ENCODE measurements at regions not wholly inside any gene's neighbourhood (a gene's known extent, or its start where the extent isn't known, plus 50 kb on each side); places are given as distances from the start of the nearest gene placed in this dataset.

DNA sequence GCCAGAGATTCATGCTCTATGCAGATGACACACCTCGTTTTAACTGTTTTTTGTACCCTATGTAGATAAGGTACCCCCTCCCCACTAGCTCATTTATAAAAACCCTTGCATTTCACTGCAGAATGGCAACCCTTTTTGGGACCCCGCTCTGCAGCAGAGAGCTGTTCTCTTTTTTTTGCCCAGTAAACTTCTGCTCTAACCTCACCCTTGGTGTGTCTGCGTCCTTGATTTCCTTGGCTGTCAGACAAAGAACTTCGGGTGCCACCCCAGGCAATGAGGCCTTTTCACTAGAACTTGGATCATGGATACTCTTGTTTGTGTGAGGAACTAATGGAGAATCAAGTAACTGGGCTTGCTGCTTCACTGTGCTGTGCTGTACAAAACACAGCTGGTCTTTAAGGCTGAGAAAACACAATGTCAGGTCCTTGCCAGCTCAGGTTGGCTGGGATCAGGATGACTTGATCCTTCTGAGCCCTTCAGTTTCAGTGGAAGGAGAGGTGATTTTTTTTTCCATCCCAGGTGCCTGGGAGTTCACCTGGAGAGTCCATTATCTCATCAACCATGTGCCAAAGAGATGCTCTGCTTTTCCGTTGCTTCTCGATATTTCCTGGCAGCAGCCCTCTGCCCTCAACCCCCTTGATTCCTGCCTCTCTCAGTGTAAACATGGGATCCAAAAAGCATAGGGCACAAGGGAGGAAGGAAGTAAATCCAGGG, 133.2 kb upstream of the FAM20A start:
- DNase-seq (ENCODE audit: low read depth, low spot score) = no peak
- RAD21 ChIA-PET (ENCODE audit: unreplicated experiment) = no interaction called here
- no TSS peak for BruUV-seq (replicated peaks)

More for the DNA sequence above, 133.2 kb upstream of the FAM20A start:
- SMC1A ChIA-PET (ENCODE audit: uncharacterized antibody, unreplicated experiment) = no interaction called here
- Histone ChIP-seq H3K9ac (ENCODE audit: control insufficient read depth, insufficient read depth, low read length) (no peak overlapping the region), H4K20me1 (ENCODE audit: control insufficient read depth, insufficient read depth) (no peaks in the 10 kb centered on the region), H3K4me1 (ENCODE audit: control insufficient read depth, insufficient read depth, low read length) (no peaks in the 10 kb centered on the region), H3K79me2 (ENCODE audit: control insufficient read depth, insufficient read depth, low read length) (no peaks in the 10 kb centered on the region), H2AFZ (ENCODE audit: control insufficient read depth, low read depth, low read length) (no peak overlapping the region), H3K9me3 (replicated peaks; ENCODE audit: control insufficient read depth, insufficient read depth, low read length) (no peaks in the 10 kb centered on the region), H3K27ac (ENCODE audit: control insufficient read depth, insufficient read depth) (no peak overlapping the region), H3K36me3 (ENCODE audit: control insufficient read depth in 2 of 2, insufficient read depth in 2 of 2, low read length in 1 of 2) (no peaks in the 10 kb centered on the region), H3K27me3 (replicated peaks in 1 of 2; ENCODE audit: control insufficient read depth in 2 of 2, insufficient read depth in 2 of 2, low read length in 1 of 2) (no peaks in the 10 kb centered on the region; a peak in 1 of 4 replicates), H3K4me2 (ENCODE audit: control insufficient read depth, insufficient read depth) (no peak overlapping the region), H3K4me3 (no peak overlapping the region)
- POLR2A ChIA-PET = interaction anchor here (0.6 kb wide), 1 partner anchor 672 kb away, joined by 4 read pairs; no protein-coding TSS in a partner anchor
- 39% methylated on average over 6 of the region's 6 CpGs for WGBS (ENCODE audit: insufficient coverage, insufficient replicate concordance, low lambda C conversion rate, missing lambda C conversion rate)
- intact Hi-C loops (cut with micrococcal nuclease; ENCODE audit: unreplicated experiment) (no loop called here), in situ Hi-C loops (cut with MboI) (no loop called here)
- no peak for ATAC-seq
- FAIRE-seq = no peak
- TF ChIP-seq IKZF1 (conservative IDR thresholded peaks at IDR 0.05) = no peak
- TF ChIP-seq MYC (IDR thresholded peaks at IDR 0.05; ENCODE audit: insufficient read depth, insufficient read length, insufficient replicate concordance, low read length, severe bottlenecking) = no peak
- no peak for TF ChIP-seq SMC3 (IDR thresholded peaks at IDR 0.05; ENCODE audit: borderline replicate concordance, low read length)
- TF ChIP-seq RAD51 (IDR thresholded peaks at IDR 0.05) = no peak
- TF ChIP-seq ZBTB40 (IDR thresholded peaks at IDR 0.05; ENCODE audit: borderline replicate concordance) = no peak
- no peak for TF ChIP-seq MTA3 (IDR thresholded peaks at IDR 0.05; ENCODE audit: borderline replicate concordance, low read length)
- no peak for TF ChIP-seq HDAC2 (IDR thresholded peaks at IDR 0.05)
- TF ChIP-seq SREBF2 (IDR thresholded peaks at IDR 0.05; ENCODE audit: low read length) = no peak
- TF ChIP-seq GATAD2B (conservative IDR thresholded peaks at IDR 0.05; ENCODE audit: low read depth) = no peak
- TF ChIP-seq HCFC1 (IDR thresholded peaks at IDR 0.05; ENCODE audit: low read length) = no peak
- TF ChIP-seq PAX5 (IDR thresholded peaks at IDR 0.05; ENCODE audit: borderline replicate concordance, low read depth, low read length) = no peak
- TF ChIP-seq FOXK2 (IDR thresholded peaks at IDR 0.05) = no peak
- TF ChIP-seq ASH2L (IDR thresholded peaks at IDR 0.05; ENCODE audit: borderline replicate concordance, low read depth) = no peak
- no peak for TF ChIP-seq CEBPZ (IDR thresholded peaks at IDR 0.05; ENCODE audit: low read depth, low read length)
- no peak for TF ChIP-seq POLR2AphosphoS5 (IDR thresholded peaks at IDR 0.05; ENCODE audit: low read length)
- no peak for TF ChIP-seq MYB (IDR thresholded peaks at IDR 0.05; ENCODE audit: borderline replicate concordance, low read depth, low read length)
- no peak for TF ChIP-seq SIN3A (IDR thresholded peaks at IDR 0.05; ENCODE audit: low read depth, low read length)
- CTCF ChIA-PET = interaction anchor here (0.8 to 1.2 kb wide), 2 partner anchors 13 to 169 kb away, joined by 3 to 7 read pairs; no protein-coding TSS in a partner anchor
